CD4-positive, alpha-beta T cell treated with Interleukin-12 subunit alpha and Interleukin-12 subunit beta, for 1 hour (primary cell): ENCODE measurements at regions not wholly inside any gene's neighbourhood (a gene's known extent, or its start where the extent isn't known, plus 50 kb on each side); places are given as distances from the start of the nearest gene placed in this dataset.

Experiments used
- DNase-seq: peaks from one replicate; pipeline ENCODE4 v3.0.0-alpha.2; 2020

DNA sequence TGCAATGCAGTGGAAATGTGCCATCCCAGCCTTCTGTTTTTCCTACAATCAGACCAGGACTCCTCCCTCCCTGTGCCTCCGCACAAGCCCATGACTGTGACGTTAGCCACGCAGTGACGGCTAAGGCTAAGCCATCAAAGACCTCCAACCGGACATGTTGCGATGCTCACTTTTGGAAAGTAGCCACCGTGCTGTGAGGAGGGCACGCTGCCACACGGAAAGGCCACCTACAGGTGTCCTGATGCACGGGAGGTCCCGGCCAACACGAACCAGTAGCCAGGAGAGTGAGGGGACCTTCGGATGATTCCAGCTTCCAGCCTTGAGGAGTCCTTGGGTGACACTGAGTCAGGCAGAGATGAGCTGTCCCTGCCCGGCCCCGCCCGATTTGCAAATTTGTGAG is 53.9 kb downstream of the FOXL1 start:
- DNase-seq: no peak

DNA sequence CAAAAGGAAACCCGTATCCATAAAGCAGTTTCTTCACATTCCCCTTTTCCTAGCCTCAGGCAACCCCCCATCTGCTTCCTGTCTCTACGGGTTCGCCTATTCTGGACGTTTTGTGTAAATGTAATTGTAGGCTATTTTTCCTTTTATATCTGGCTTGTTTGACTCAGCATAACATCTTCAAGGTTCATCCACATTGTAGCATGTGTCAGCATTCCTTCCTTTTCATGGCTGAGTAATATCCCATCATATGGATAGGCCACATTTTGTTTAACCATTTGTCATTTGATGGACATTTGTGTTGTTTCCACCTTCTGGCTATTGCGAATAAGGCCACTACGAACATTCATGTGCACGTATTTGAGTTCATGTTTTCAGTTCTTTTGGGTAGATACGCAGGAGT is 54.6 kb downstream of the FOXL1 start:
- DNase-seq: no peak

DNA sequence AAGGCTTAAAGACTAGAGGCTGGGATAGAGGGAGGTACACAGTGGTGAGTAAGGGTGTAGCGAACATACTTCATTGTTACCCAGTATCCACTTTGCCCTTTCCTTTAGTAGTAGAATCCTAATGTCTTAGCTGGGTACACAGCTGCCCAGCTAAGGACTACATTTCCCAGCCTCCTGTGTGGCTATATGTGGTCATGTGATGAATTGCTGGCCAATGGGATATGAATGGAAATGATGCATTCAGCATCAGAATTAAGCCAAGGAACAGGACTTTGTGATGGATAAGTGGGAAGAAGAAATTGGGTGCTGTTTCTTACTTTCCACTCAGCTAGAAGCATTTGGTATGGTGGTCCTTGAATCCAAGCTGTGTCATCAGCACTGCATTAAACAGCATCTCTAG is 55.9 kb downstream of the FOXL1 start:
- no peak for DNase-seq

DNA sequence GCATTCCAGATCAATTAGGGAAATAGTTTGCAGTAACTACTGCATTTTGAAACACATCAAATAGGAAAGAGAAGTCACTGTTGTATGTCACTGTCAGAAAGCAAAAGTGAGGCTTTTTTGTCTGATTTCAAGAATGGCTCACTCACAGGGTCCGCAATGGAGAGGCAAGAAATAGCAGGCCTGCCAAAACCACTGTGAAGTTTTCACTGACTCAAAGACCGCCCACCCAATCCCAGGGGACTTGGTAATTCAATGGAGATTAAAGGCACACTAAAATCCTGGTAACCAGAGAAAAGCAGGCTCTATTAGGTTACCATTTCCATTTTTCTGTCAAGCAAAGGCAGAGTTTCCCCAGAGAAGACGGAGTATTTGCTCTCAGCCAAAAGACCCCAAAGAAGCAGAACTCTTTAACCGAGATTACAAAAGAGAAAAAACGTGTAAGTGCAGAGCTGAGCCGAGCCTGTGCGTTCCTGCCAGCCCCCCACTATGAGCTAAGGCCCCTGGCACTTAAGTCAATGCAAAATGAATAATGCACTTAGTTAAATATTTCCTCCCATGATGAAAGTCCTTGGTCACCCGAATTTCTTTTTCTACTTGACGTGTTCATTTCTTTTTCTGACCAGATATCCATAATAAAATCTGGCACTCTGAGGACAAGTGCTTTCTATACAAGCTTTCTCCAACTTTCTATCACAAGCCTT is 57.0 kb downstream of the FOXL1 start:
- DNase-seq: no peak

DNA sequence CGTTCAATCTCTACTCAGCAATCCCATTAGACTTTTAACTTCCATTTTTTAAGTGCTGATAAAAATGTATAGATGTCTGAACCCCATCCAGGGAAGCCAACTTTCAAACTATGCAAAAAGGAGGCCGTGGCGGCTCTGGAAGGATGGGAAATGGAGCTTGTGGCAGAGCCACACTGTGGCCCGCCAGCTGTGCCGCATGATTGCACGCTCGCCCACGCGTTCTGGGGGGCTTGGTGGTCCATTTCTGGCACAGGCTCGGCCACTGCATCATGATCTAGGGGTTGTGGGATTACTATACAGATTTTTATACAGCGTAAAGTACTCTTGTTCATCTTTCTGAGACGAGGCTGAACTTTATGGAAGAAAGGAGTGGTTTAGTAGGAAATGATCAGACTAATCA is 57.6 kb downstream of the FOXL1 start:
- DNase-seq: no peak

DNA sequence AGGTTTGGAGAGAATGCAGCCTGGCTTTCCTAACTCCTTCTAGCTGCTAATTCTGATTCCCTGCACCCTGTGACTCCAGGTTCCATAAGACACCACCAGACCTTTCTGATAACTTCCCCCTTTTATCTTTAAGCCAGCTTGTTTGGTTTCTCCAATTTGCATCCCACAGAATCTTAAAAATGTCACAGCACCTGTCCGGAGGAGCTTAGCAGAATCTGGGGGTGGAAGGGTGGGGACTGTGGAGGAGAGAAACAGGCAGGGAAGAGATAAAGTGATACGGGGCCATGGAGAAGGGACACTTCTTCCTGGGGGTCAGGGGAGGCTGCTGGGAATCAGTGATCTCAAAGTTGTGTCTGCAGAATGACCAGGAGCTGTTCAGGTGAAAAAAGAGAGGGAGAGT is 59.4 kb downstream of the FOXL1 start:
- DNase-seq: no peak

DNA sequence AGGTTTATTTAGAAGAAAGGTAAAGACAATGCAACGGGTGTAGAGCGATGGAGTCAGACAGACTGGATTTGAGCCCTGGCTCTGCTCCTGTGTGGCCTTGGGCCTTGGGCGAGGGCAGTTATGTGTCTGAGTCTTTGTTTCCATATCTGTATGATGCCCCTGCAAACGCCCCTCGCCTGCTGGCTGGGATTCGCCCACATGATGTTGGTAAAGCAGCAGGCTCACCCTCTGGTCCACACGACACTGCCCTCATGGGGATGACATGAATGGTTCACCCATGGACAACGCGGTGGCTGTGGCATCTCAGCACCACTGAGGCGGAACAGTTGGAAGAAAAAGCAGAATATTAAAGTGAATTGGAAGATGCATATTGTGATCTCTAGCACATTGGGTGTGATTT is 60.3 kb downstream of the FOXL1 start:
- no peak for DNase-seq

DNA sequence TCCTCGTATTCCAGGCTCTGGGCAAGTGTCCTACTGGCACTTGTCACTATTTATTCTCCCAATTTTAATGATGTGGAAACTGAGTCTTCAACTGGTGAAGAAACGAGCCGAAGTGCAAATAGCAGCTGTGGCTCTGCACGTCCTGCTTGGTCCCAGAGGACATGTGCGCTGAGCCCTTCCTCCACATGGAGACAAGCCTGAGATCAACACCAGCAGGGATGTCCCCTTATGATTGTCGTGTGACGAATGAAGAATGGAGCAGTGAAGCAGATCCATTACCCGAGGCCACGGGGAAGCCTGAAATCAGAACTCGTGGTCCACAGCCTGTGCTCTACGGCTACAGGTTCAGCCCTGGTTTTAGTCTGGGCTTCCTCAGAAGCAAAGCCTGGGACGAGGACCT is 61.0 kb downstream of the FOXL1 start:
- no peak for DNase-seq

DNA sequence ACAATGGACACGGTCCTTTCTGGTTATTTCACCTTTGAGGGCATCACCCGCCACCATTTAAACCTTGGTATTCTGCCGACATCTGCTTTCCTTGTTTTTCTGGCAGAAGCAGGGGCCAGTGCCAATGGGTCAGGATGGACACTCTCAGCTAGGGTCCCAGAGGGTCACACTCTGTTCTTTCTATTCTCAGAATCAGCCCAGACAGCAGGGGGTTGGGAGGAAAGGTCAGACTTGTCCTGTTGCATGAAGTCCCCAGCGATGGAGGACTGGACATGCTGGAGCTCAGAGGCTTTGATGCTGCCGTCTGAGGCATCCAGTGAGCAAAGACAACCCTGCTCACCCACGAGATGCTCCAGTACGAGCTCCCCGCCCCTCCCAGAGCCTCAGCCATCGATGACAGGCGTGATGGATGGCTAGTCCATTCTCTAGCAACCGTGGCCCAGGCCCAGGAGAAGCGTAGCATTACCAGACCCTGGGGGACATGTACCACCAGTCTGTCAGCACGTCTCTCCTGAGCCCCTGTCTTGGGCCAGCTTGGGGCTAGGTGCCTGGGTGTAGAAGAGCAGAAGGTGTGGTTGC is 62.0 kb downstream of the FOXL1 start:
- no peak for DNase-seq

DNA sequence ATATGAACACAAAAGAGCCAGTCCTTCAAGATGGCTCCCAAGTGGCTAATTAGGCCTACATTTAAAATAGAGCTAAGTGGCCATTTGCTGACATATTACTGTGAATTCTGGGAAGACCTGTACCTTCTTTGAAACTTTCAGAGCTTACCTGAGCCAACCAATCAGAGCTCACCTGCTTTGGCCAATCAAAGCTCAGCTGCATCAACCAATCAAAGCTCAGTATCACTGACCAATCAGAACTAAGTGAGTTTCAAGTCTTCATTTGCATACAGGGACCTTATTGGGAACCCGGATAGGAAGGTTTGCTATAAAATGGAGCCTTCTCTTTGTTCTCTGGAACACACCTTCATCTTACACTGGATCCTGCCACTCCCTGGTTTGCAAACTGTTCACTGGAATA is 63.7 kb downstream of the FOXL1 start:
- no peak for DNase-seq

DNA sequence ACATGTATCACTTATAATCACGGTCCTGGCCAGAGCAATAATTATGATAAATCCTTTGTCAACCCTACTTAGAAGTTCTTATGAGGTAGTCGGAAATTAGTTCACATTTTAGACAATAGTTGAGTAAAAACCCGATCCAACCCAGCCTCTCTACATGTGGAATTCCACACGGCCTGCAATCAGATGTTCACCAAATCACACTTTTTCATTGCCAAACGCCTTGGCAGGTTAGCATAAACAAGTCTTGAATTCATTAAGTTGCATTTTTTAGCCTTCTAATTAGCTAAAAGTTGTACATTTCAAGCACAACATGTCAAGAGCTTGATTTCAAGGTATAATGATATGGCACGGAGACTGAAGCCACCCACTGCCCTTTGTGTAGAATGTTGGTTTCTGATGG is 65.3 kb downstream of the FOXL1 start:
- no peak for DNase-seq

DNA sequence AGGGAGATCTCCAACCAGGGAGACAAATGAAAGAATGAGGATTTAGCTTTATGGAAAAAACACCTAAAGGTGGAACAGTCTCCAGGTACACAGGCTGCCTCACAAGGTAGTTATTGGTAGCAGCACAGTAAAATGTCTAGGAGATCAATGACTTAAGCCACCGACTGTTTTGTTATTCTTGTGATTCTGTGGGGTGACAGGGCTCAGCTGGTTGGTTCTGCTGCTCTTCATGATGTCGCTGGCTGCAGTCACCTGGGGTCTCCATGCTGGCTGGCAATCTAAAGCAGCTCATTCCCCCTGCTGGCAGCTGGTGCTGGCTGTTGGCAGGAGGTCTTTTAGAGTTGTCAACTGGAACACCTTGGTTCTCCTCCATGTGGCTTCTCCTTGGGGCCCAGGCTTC is 69.2 kb downstream of the FOXL1 start:
- DNase-seq: no peak

DNA sequence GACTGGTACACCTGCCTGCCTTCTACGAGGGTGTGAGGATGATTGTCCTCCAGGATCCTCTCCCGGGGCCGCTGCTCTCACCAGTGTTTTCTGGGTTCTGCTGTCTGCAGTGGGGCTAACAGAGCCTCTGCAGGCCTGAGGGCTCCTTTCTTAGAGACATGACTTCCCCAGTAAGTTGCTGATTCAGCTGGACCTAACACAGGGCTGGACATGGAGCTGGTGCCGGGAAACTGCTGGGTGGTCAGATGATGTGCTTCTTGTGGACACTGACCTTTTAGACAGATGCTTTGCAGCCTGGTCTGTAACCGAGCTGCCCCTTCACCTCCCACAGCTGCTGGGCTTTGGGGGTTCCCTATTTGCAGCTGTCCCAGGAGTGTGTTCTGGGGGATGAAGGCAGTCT is 71.5 kb downstream of the FOXL1 start:
- no peak for DNase-seq

DNA sequence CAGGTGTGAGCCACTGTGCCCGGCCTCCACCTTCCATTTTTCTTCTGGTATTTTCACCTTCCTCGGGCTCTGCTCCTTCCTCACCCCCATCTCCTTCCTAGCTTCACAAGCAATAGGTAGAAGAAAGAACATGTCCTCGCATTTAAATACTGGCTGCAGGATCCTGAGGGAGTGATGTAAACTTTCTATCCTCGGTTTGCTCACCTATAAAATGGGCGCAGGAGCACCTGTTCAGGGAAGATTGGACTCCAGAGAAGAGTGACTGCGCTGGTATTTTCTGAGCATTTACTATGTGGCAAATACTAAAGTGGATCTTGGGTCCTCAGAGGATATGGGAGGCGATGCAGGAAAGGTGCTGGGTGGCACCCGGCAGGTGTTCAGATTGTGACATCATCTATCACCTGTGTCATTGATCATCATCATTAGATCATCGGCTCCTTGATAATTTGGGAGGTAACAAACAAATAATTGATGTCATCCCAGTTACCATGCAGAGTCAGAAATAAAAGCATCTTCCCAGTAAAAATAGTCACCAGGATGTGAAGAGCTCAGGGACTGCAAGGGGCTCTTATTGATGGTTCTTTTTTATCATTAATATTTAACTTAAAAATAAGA is 72.8 kb downstream of the FOXL1 start:
- DNase-seq: no peak

DNA sequence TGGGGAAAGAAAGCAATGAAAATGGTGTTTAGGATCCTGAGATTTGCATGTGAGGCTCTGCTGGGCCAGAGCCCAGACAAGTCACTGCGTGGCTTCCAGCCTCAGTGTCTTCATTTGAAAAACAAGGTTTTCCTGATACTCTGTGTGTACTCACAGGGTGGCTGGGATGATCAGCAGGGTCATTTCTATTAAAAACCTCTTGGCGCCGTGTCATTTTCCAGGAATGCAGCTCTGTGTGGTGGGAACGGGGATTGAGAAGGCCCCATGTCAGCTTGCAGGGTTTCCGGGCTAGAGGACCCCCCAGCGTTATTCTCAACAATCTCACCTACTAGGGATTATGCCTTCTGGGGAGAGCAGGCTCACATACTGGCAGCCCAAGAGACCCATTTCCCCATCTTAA is 73.5 kb downstream of the FOXL1 start:
- DNase-seq: no peak

DNA sequence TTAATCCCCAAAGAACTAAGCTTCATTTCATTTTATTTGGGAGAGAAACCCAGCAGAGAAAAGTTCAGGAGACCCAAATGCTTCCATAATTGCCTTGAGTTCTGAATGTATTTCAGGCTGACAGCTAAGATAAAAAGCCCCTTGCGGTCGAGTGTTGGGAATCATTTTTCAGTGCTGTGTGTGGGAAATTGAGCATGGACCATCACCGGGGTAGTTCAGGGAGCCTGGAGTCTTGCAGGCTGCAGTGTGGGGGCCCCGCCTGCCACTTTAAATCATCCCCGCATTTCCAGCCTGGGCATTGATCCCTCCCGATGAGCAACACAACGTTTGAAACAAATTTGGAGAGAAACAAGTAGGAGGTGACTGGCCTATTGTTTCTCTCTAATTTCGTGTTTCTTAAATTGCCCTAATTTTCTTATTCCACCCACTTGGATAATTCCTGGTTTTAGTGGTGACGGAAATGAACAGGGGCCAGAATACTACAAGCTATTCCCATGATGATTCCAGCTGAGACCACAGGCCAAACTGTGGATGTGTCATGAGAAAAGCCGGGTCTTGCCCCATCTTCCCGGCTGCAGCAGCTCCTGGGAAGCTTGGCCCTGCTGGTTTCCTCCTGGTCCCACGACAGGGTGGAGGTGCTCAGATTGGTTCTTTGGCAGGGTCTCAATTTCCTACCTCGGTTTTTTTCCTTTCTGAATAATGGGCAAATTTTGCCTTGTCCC is 75.1 kb downstream of the FOXL1 start:
- DNase-seq: no peak

DNA sequence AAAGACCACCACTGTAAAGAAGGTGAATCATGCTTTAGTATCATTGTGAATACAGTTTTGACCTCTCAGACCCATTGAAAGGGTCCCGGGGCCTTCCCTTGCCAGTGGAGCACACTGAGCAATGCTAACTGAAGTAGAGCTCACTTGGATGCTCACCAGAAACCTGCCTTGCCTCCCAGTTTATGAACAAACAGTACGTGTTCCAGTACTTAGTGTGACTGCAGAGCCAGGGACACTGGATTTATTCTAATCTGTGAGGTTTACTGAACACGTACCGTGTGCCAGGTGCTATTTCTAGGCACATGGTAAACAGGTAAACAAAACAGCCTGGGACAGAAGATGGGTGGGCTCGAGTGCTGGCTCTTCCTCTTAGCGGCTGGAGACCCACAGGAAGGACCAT is 79.6 kb downstream of the FOXL1 start:
- no peak for DNase-seq

DNA sequence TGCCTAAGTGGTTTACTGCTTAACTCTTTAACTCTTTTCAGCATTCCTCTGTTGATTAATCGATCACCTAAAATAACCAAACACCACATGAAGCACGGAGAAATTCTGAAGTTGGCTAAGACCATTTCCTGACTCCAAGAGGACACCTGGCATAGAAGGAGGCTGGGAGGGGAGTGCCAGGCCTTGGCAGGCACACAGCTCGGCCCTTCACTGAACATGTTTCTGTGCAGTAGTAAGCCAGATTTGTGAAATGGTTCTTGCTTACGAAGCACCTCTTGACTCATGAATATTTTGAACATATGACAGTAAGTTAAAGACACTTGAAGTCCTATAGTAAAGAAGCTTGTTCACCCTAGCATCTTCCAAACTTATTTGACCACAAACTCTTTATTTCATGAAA is 82.3 kb downstream of the FOXL1 start:
- DNase-seq: no peak

DNA sequence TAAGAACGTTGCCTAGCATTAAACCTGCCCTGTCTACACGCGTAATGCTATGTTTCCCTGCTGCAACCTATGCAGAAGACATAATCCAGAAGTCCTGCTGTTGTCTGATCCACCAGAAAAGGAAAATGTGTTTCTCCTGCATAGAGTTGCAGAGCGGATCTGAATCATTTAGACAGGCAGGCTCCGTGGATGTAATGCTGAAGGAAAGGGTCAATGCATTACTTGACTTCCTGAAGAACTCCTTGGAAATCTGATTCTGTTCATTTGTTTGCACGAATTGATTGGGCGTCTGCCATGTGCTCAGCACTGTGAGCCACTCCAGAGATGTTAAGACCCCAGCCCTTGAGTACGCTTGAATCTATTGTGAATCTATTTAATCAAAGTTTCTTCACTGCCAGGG is 83.4 kb downstream of the FOXL1 start:
- DNase-seq: no peak

DNA sequence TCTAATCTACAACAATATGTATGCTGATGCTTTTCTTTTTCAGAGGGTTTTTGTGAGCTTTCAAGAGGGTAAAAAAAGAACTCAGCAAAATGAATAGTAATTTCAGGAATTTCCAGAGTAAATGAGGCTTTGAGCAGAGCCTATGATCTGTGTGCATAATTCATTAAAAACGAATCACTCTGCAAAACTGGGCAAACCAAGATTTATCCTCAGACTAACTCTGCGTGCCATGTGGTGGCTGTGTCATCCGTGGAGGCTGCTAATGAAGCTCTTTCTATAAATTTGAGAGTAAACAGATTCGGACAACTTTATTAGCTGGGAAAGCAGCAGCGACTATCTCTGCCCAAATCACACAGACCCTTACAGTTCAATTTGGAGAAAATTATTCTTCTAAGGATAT is 83.8 kb downstream of the FOXL1 start:
- no peak for DNase-seq

DNA sequence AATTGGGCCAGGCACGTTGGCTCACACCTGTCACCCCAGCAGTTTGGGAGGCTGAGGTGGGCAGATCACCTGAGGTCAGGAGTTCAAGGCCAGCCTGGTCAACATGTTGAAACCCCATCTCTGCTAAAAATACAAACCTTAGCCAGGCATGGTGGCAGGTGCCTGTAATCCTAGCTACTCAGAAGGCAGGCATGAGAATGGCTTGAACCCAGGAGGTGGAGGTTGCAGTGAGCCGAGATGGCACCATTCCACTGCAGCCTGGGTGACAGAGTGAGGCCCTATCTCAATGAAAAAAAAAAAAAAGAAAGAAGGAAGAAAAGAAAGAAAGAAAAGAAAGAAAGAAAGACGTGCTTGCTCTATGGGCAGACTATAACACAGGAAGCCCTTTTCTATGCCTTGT is 84.4 kb downstream of the FOXL1 start:
- no peak for DNase-seq

DNA sequence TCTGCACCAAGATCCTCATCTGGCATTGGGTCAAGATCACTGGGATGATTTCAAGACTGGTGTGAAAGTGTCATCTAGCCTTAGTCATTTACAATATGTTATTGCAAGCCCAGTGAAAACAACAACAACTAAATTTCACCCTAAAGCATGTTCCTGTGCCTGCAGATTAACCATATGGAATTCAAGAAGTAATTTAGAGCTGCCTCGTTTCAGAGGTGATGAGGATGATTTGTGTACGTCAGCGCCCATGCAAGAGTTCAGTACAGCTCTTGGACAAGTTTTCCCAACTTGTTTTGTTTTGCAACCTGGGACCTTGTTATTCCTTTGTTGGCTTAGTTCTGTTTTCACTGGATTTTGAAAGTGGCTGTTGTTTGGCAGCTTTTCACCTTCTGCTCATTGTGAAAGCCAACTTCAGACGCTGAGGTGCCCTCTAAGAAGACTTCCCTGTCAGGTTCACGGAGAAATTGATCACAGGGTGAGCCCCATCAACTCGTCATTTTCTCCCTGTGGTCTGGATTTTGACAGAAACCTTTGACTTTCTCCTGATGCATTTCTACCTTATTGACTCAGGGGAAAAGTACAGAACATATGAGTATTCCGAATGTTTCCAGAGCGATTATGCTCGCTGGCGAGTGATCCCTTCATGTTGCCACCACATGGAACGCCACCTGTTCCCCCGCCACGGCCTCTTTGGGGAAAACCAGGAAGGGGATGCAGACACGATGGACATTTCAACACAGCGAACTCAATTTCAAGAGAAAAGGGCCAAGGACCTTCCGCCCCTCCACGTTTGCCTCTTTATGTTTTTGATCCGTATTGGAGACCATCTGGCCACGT is 85.6 kb downstream of the FOXL1 start:
- no peak for DNase-seq
